ENCODE measurements at regions not wholly inside any gene's neighbourhood (a gene's known extent, or its start where the extent isn't known, plus 50 kb on each side); places are given as distances from the start of the nearest gene placed in this dataset.

DNA sequence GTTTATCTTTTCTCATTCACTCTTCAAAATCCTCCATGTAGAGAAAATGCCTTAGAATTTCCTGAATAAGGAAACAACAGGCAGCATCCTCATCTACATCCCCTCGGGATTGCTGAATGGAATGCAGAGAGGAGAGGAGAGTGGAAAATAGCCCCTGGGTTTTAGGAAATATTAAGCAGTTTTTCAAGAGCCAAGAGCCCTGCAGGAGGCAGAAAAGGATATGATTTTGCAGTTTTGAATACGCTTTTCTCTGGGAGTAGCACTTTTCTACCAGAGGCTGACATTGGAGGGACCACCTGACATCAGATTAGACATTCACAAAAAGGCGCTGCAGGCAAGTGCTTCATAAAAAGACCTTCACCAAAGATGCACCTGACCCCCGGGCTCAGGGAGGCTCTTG lies 362.2 kb upstream of the SFSWAP start:
- H3K36me3 Mint-ChIP-seq (ENCODE audit: low read depth) = no peaks in the 10 kb centered on the region
- no peaks in the 10 kb centered on the region for H3K4me1 Mint-ChIP-seq
- CTCF ChIA-PET = no interaction called here
- DNase-seq = no peak
- no peak overlapping the region for H3K4me3 Mint-ChIP-seq
- ATAC-seq = no peak
- H3K27ac Mint-ChIP-seq = no peak overlapping the region
- POLR2A ChIA-PET = no interaction called here
- peaks cover 12% of the 10 kb centered on the region for H3K27me3 Mint-ChIP-seq
- intact Hi-C loops (cut with DNase I, micrococcal nuclease) = no loop called here
- no peaks in the 10 kb centered on the region for H3K9me3 Mint-ChIP-seq (ENCODE audit: low read depth)

DNA sequence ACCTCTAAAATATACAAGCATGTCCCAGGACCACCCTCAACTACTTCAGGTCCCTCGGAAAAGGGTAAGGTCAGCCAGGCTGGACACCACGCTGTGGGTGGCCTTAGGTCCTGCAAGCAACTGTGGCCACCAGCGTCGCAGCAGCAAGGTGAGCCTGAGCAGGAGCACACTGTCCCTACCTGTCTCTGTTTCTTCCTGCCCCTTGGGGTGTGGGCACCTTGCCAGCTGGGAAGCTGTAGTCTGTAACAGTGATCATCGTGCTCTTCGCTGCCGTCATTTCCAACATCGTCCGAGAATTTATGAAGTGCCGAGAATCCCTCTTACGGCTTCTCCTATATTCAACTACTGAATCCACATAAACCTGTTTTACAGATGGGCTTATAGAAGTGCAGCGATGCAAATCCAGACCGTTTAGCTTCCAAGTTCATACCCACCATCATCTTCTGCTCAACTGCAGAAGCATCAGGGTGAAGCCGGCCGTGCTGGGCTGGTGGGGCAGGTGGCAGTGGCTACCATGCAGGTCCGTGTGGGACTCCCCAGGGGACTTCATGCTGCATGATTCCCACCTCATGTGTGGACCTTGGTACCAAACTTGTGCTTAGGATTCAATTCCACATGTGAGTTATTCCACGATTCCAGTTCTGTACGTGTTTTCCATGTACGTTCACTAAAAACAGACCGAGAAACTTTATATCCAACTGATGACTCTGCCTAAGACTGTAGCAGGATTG lies 361.3 kb upstream of the SFSWAP start:
- intact Hi-C loops (cut with DNase I, micrococcal nuclease) = no loop called here
- H3K27ac Mint-ChIP-seq = no peak overlapping the region
- H3K4me1 Mint-ChIP-seq = no peaks in the 10 kb centered on the region
- no peak overlapping the region for H3K4me3 Mint-ChIP-seq
- ChIA-PET POLR2A (no interaction called here), CTCF (no interaction called here)
- H3K27me3 Mint-ChIP-seq = peaks cover 12% of the 10 kb centered on the region
- DNase-seq (no peak), ATAC-seq (no peak)
- no peaks in the 10 kb centered on the region for H3K36me3 Mint-ChIP-seq (ENCODE audit: low read depth)
- H3K9me3 Mint-ChIP-seq (ENCODE audit: low read depth) = no peaks in the 10 kb centered on the region

DNA sequence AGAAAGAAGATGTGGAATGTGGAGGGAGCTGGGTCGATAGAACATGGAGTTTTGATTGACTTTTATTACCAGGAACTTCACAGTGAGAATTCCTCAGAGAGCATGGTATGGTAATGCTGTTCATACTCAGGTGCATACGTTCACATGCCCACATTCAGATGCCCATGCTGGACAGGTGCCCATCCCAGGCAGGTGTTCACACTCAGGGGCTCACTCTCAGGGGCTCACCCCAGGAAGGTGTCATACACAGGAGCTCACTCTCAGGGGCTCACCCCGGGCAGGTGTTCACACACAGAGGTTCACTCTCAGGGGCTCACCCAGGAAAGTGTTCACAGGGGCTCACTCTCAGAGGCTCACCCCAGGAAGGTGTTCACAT lies 360.0 kb upstream of the SFSWAP start:
- DNase-seq (no peak), ATAC-seq (no peak)
- Mint-ChIP-seq H3K36me3 (ENCODE audit: low read depth) (no peaks in the 10 kb centered on the region), H3K4me3 (no peak overlapping the region), H3K27me3 (peaks cover 18% of the 10 kb centered on the region), H3K27ac (no peak overlapping the region), H3K4me1 (no peaks in the 10 kb centered on the region), H3K9me3 (ENCODE audit: low read depth) (no peaks in the 10 kb centered on the region)
- CTCF ChIA-PET = no interaction called here
- POLR2A ChIA-PET = no interaction called here
- intact Hi-C loops (cut with DNase I, micrococcal nuclease) = no loop called here

DNA sequence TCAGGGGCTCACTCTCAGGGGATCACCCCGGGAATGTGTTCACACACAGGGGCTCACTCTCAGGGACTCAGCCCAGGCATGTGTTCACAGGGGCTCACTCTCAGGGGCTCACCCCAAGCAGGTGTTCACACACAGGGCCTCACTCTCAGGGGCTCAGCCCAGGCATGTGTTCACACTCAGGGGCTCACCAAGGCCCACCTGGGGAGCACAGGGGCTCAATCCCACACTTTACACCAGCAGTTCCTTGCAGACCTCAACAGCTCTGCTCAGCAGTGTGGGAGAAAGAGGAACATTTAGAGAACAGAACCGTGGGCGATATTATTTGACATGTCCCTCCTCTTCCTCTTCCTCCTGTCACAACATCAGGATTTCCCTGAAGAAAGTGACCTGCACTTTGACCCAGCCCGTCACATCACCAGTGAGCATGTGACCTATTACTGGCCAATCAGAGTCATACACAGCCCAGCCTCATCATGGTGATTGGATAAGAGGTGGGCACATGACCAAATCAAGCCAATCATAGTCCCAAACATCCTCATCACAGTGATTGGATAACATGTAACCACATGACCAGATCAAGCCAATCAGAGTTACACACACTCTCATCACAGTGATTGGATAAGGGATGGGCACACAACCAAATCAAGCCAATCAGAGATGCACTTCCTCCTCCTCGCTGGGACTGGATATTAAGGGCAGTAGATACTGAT lies 359.4 kb upstream of the SFSWAP start:
- ATAC-seq = peak; percentile 81
- peak; percentile 12 for DNase-seq
- Mint-ChIP-seq H3K4me1 (no peaks in the 10 kb centered on the region), H3K4me3 (no peak overlapping the region), H3K9me3 (ENCODE audit: low read depth) (no peaks in the 10 kb centered on the region), H3K36me3 (ENCODE audit: low read depth) (no peaks in the 10 kb centered on the region), H3K27ac (no peak overlapping the region), H3K27me3 (peaks cover 18% of the 10 kb centered on the region)
- ChIA-PET CTCF (no interaction called here), POLR2A (no interaction called here)
- intact Hi-C loops (cut with DNase I, micrococcal nuclease) = no loop called here

DNA sequence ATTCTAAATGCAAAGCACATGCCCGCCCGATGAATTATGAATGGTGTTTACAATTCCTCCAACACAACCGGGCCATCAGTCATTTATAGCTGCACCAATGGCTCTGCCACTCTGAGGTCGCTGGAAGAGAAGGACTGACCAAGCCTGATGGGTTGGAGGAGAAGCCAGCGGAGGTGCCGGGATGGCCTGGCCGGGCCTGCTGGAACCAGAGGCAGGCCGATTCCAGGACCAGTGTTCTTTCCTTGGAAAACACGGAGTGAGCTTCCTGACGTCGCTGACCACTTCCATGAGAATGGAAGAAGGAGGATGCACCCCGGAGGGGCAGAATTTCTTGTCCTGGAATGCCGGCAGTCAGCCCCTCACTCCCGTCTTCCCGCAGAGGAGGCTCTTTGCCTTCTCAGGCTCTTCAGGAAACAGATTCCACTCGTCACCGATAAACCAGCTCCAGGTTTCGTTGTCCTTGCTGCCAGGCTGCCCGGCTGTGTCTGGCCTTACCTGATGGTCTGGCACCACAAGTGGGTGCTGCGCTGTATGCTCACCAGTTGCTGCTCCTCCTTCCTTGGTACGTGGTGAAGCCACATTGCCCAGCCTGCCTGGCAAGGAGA lies 358.5 kb upstream of the SFSWAP start:
- ChIA-PET CTCF (no interaction called here), POLR2A (no interaction called here)
- H3K36me3 Mint-ChIP-seq (ENCODE audit: low read depth) = no peaks in the 10 kb centered on the region
- ATAC-seq (no peak), DNase-seq (no peak)
- intact Hi-C loops (cut with DNase I, micrococcal nuclease) = no loop called here
- peaks cover 18% of the 10 kb centered on the region for H3K27me3 Mint-ChIP-seq
- H3K27ac Mint-ChIP-seq = no peak overlapping the region
- no peaks in the 10 kb centered on the region for H3K4me1 Mint-ChIP-seq
- no peak overlapping the region for H3K4me3 Mint-ChIP-seq
- no peaks in the 10 kb centered on the region for H3K9me3 Mint-ChIP-seq (ENCODE audit: low read depth)

DNA sequence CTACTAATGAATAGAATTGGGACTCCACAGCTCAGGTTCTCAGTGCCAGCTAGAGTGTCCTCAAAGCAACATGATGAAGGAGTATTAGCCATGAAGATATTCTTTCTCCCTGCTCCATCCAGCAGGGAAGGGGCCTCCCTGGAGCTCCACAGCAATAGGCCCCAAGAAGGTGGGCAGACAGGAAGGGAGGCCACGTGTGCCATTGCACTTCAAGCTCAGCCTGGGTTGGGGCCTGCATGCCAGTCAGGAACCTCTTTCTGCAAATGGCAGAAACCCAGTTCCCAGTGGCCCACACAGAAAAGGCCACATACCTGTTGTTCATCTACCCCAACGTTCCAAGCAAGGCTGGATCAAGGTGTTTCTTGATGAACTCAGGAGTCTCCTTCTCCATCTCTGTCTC lies 357.5 kb upstream of the SFSWAP start:
- intact Hi-C loops (cut with DNase I, micrococcal nuclease) = no loop called here
- ChIA-PET POLR2A (no interaction called here), CTCF (no interaction called here)
- DNase-seq (no peak), ATAC-seq (no peak)
- no peaks in the 10 kb centered on the region for H3K9me3 Mint-ChIP-seq (ENCODE audit: low read depth)
- no peak overlapping the region for H3K4me3 Mint-ChIP-seq
- no peaks in the 10 kb centered on the region for H3K4me1 Mint-ChIP-seq
- H3K36me3 Mint-ChIP-seq (ENCODE audit: low read depth) = no peaks in the 10 kb centered on the region
- peaks cover 15% of the 10 kb centered on the region for H3K27me3 Mint-ChIP-seq
- no peak overlapping the region for H3K27ac Mint-ChIP-seq

DNA sequence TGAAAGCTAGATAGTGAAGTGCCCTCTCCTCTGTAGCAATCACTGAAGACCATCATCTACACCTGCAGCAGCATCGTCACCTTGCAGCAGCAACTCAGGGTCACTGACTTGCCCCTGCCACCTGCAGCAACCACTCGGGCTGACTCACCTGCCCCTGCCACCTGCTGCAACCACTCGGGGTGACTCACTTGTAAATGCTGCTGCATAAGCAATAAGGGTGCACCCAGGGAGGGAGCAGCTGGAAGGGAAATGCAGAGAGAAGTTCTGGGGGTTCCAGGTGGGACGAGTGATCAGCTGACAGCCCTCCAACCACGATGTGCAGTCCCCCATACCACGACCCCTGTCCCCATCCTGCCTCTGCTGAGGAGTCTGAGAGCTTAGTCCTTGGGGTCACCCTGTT lies 357.1 kb upstream of the SFSWAP start:
- no peaks in the 10 kb centered on the region for H3K36me3 Mint-ChIP-seq (ENCODE audit: low read depth)
- no peak overlapping the region for H3K27ac Mint-ChIP-seq
- no peak for ATAC-seq
- no peaks in the 10 kb centered on the region for H3K4me1 Mint-ChIP-seq
- intact Hi-C loops (cut with DNase I, micrococcal nuclease) = no loop called here
- no peaks in the 10 kb centered on the region for H3K9me3 Mint-ChIP-seq (ENCODE audit: low read depth)
- POLR2A ChIA-PET = no interaction called here
- no peak overlapping the region for H3K4me3 Mint-ChIP-seq
- H3K27me3 Mint-ChIP-seq = peaks cover 15% of the 10 kb centered on the region
- DNase-seq = no peak
- CTCF ChIA-PET = no interaction called here

DNA sequence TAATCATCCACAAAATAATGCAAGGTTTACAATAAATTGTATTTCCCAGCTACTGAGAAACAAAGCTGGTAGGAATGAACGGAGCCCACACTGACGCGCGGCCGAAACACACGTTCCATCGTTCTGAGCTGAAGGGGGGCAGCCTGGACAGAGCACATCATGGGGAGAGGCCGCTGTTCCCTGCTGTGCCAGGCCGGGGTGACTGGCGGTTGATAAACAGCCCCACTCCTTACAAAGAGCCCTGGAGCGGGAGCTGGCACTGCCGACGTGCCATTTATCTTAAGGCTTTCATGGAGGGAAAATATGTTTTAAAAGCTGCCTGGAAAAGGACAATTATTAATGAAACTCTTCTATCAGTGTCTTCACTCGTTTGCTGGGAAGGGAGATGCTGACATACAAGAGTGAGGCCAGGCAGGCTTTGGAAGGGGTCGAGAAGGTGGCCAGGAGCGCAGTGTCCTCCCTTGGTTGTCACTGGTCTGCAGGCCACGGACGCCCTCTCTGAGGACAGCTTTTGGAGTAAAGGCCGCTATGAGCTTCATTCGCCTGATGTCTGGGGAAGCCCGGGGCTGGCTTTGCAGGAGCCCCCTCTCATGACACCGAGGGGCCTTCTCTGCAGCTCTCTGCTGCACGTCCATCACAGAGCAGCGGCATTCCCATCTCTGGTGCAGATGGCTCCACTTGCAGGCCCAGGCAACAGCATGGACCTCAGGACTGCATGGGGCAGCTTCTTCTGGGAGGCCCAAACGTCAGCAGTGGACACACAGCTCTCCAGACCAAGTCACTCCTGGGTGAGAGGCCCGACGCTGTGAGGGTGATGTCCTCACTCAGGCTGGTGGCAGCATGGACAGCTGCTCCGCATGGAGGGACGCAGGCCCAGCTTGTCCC lies 355.3 kb upstream of the SFSWAP start:
- DNase-seq = no peak
- intact Hi-C loops (cut with DNase I, micrococcal nuclease) = no loop called here
- POLR2A ChIA-PET = no interaction called here

DNA sequence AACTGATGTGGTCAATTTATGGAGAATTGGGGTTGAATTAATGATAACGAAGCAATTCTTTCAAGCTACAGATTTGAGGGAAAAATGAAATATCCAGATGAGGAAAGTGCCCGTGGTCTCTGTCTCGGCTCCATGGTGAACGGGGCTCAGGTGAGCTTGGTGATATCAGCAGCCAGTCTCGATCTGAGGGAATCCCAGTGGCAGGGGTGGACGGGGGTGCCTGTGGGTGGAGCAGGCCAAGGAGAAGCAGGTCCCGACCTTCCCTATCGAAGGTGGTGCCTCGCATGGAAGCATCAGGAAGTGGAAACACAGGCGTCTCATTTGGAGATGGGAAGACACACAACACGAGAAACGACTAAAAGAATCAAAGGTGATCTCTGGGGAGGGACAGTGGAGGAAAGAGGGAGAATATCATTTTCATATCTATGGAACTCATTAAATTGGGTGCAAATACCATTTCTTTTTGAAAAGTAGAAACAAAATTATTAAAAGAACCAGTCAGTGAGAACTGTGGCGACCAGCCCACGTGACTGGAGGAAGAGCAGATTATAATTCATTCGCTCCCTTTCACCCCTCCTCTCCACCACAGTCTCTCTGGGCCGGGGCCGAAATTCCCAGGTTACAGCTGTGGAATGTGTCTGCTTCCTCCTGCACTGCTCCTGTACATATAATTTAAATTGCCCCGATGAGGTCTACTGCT lies 354.3 kb upstream of the SFSWAP start:
- DNase-seq (no peak), ATAC-seq (no peak)
- Mint-ChIP-seq H3K9me3 (ENCODE audit: low read depth) (no peaks in the 10 kb centered on the region), H3K4me1 (no peaks in the 10 kb centered on the region), H3K27me3 (peaks cover 6% of the 10 kb centered on the region), H3K4me3 (no peak overlapping the region), H3K36me3 (ENCODE audit: low read depth) (no peaks in the 10 kb centered on the region), H3K27ac (no peak overlapping the region)
- intact Hi-C loops (cut with DNase I, micrococcal nuclease) = no loop called here
- ChIA-PET CTCF (no interaction called here), POLR2A (no interaction called here)

More for the DNA sequence above, 355.3 kb upstream of the SFSWAP start:
- H3K27ac Mint-ChIP-seq = no peak overlapping the region
- no peaks in the 10 kb centered on the region for H3K36me3 Mint-ChIP-seq (ENCODE audit: low read depth)
- peaks cover 6% of the 10 kb centered on the region for H3K27me3 Mint-ChIP-seq
- H3K9me3 Mint-ChIP-seq (ENCODE audit: low read depth) = no peaks in the 10 kb centered on the region
- no peak for ATAC-seq
- no peak overlapping the region for H3K4me3 Mint-ChIP-seq
- CTCF ChIA-PET = no interaction called here
- H3K4me1 Mint-ChIP-seq = no peaks in the 10 kb centered on the region

DNA sequence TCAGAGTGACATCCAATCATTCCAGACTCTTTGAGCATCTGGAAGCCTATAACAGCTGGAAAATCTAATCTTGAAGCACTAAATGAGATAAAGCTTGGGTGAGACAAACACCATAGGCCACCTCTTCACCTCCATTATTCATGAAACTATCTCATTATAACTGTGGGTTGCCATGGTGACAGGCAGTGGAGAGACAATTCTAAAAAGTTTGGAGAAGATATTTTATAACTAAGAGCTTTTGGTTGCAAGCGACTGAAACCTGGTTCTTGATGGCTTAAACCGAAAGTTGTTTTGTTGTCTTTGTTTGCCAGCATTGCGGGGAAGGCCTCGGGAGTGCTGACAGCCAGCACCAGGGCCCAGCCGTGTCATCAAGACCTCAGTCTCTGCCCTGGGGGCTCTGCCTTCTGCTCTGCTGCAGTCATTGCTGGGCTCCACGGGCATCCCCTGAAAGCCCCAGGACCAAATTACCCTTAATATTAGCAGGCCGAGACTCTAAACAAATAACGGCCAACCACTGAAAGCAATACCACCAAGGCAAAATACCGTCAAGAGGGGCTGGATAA lies 353.6 kb upstream of the SFSWAP start:
- Mint-ChIP-seq H3K4me1 (no peaks in the 10 kb centered on the region), H3K27ac (no peak overlapping the region), H3K9me3 (ENCODE audit: low read depth) (no peaks in the 10 kb centered on the region), H3K36me3 (ENCODE audit: low read depth) (no peaks in the 10 kb centered on the region), H3K4me3 (no peak overlapping the region), H3K27me3 (peaks cover 6% of the 10 kb centered on the region)
- DNase-seq = no peak
- ChIA-PET POLR2A (no interaction called here), CTCF (no interaction called here)
- no peak for ATAC-seq
- intact Hi-C loops (cut with DNase I, micrococcal nuclease) = no loop called here

DNA sequence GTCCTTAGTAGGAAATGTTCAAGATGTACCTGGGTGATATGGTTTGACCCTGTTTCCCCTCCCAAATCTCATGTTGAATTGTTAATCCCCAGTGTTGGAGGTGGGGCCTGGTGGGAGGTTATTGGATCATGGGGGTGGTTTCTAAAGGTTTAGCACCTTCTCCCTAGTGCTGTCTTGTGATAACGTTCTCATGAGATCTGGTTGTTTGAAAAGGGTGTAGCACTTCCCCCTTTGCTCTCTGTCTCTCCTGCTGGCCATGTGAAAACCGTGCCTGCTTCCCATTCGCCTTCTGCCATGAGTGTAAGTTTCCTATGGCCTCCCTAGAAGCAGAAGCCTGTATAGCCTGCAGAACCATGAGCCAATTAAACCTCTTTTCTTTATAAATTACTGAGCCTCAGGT lies 353.0 kb upstream of the SFSWAP start:
- ChIA-PET POLR2A (no interaction called here), CTCF (no interaction called here)
- no peaks in the 10 kb centered on the region for H3K36me3 Mint-ChIP-seq (ENCODE audit: low read depth)
- H3K27ac Mint-ChIP-seq = no peak overlapping the region
- no peaks in the 10 kb centered on the region for H3K4me1 Mint-ChIP-seq
- no peak for DNase-seq
- intact Hi-C loops (cut with DNase I, micrococcal nuclease) = no loop called here
- no peaks in the 10 kb centered on the region for H3K9me3 Mint-ChIP-seq (ENCODE audit: low read depth)
- no peak for ATAC-seq
- peaks cover 6% of the 10 kb centered on the region for H3K27me3 Mint-ChIP-seq
- H3K4me3 Mint-ChIP-seq = no peak overlapping the region
